Panc1 (cell line): ENCODE measurements at regions not wholly inside any gene's neighbourhood (a gene's known extent, or its start where the extent isn't known, plus 50 kb on each side); places are given as distances from the start of the nearest gene placed in this dataset.

Source experiments
- CTCF ChIP-seq: fragments of 450-650 bp; IDR thresholded peaks from 2 replicates; pipeline ENCODE4 v1.5.1; 2017; ENCODE audit warnings: mild to moderate bottlenecking
- POLR2AphosphoS5 ChIP-seq: IDR thresholded peaks from 2 replicates; pipeline ENCODE4 v1.6.1; 2012; ENCODE audit warnings: mild to moderate bottlenecking, low read depth, low read length, moderate library complexity
- REST ChIP-seq, 2 experiments: IDR thresholded peaks; 2 replicates each; pipeline ENCODE4 v1.6.1; 2011 to 2012; ENCODE audit warnings: low read depth in 2 of 2, control low read depth in 1 of 2, low read length in 1 of 2, mild to moderate bottlenecking in 1 of 2, moderate library complexity in 1 of 2; ENCODE audit not compliant: insufficient read depth in 1 of 2
- SIN3A ChIP-seq: IDR thresholded peaks from 2 replicates; pipeline ENCODE4 v1.6.1; 2012; ENCODE audit warnings: low read depth, mild to moderate bottlenecking, low read length, moderate library complexity, borderline replicate concordance; ENCODE audit not compliant: insufficient read depth
- TCF7L2 ChIP-seq: IDR thresholded peaks from 2 replicates; pipeline ENCODE4 v1.6.1; 2011; ENCODE audit warnings: mild to moderate bottlenecking, low read depth, low read length, inconsistent platforms

- no peak for TF ChIP-seq POLR2AphosphoS5
- no peak for TF ChIP-seq CTCF
- no peak for TF ChIP-seq REST (IDR thresholded peaks at IDR 0.05; ENCODE audit: insufficient read depth in 1 of 2, low read depth in 2 of 2, low read length in 1 of 2)
- no peak for TF ChIP-seq TCF7L2
- no peak for TF ChIP-seq SIN3A
These were observed 186.5 kb downstream of the MZT1 start for GRCh38 chr13:72540881-72541280.
